PC-9 (cell line): ENCODE measurements at regions not wholly inside any gene's neighbourhood (a gene's known extent, or its start where the extent isn't known, plus 50 kb on each side); places are given as distances from the start of the nearest gene placed in this dataset.

ENCODE experiments used
- CTCF ChIP-seq: fragments of 200-600 bp; sonication (generic); conservative IDR thresholded peaks from 2 replicates; pipeline ENCODE4 v1.6.1; 2017; ENCODE audit warnings: mixed run types, antibody characterized with exemption, mild to moderate bottlenecking, moderate library complexity
- EZH2 ChIP-seq: fragments of 200-600 bp; sonication (generic); IDR thresholded peaks from 2 replicates; pipeline ENCODE4 v1.8.0; 2017; ENCODE audit warnings: antibody characterized with exemption, low read depth

GRCh38 chr7:41763626-41764025 is 60.7 kb upstream of the INHBA start:
- TF ChIP-seq CTCF (no peak), EZH2 (no peak)
